Transverse colon (tissue), 4 donors: ENCODE measurements at regions not wholly inside any gene's neighbourhood (a gene's known extent, or its start where the extent isn't known, plus 50 kb on each side); places are given as distances from the start of the nearest gene placed in this dataset.

Source experiments
- DNase-seq: peaks from one replicate; pipeline ENCODE4 v3.0.0-alpha.2; 2019
- H3K27ac ChIP-seq, 4 donors: fragments of 200-600 bp; sonication (generic); 2 replicates each; pipeline ENCODE4 v1.5.1; 2016 to 2018; ENCODE audit warnings: inconsistent platforms in 4 of 4
- H3K27me3 ChIP-seq: fragments of 200-600 bp; sonication (generic); 2 replicates; pipeline ENCODE4 v1.5.1; 2017; ENCODE audit warnings: inconsistent platforms
- H3K36me3 ChIP-seq, 4 donors: fragments of 200-600 bp; sonication (generic); 2 replicates each; pipeline ENCODE4 v1.5.1; 2017 to 2019; ENCODE audit warnings: inconsistent platforms in 4 of 4
- H3K4me1 ChIP-seq, 4 donors: fragments of 200-600 bp; sonication (generic); 2 replicates each; pipeline ENCODE4 v1.5.1; 2017 to 2020; ENCODE audit warnings: inconsistent platforms in 4 of 4
- H3K4me3 ChIP-seq, 4 donors: fragments of 200-600 bp; sonication (generic); 1 replicate in 1 of 4; 2 replicates in 3 of 4; pipeline versions ENCODE4 v1.5.1 to v1.6.1; 2017 to 2019; ENCODE audit warnings: inconsistent platforms in 4 of 4
- H3K9me3 ChIP-seq, 2 donors: fragments of 200-600 bp; sonication (generic); 2 replicates each; pipeline ENCODE4 v1.5.1; 2017 to 2019; ENCODE audit warnings: inconsistent platforms in 2 of 2
- EP300 ChIP-seq: sonication (generic); formaldehyde crosslinking; IDR thresholded peaks from one replicate; pipeline ENCODE4 v1.6.1; 2017; ENCODE audit warnings: antibody characterized with exemption, low read depth
- POLR2A ChIP-seq: fragments of 450-650 bp; IDR thresholded peaks from one replicate; pipeline ENCODE4 v1.6.1; 2016; ENCODE audit warnings: antibody characterized with exemption, mild to moderate bottlenecking, moderate library complexity
- POLR2AphosphoS5 ChIP-seq, 3 donors: sonication (generic); formaldehyde crosslinking; IDR thresholded peaks; one replicate each; pipeline ENCODE4 v1.6.1; 2016; ENCODE audit warnings: antibody characterized with exemption in 3 of 3
- WGBS, 2 donors: methylation state at CpG; one replicate each; pipeline ENCODE4 v1.1.5; 2018; ENCODE audit warnings: low coverage in 1 of 2; 5-methylcytosine and 5-hydroxymethylcytosine counted together
- in situ Hi-C, 4 donors: fragments of 200-750 bp; cut with MboI; loops; one replicate each; pipeline versions ENCODE4 v1.15.0 to v1.15.1; 2017; ENCODE audit warnings: low sequenced_read_pairs in 3 of 4, low pct_ligation_motif_present in 1 of 4, low pct_unique_long_range_greater_than_20kb in 1 of 4
- intact Hi-C: fragments of 100-400 bp; cut with DNase I; formaldehyde crosslinking; loops from one replicate; pipeline ENCODE4 v1.15.1; 2023; ENCODE audit warnings: low total_unique reads
- TF ChIP-seq, protein P1 (sequence below), 5 experiments: fragments of 200-600 bp in 3 of 5; fragments of 450-650 bp in 2 of 5; sonication (generic) in 3 of 5; IDR thresholded peaks; 1 replicate in 2 of 5; 2 replicates in 3 of 5; pipeline ENCODE4 v1.5.1; 2016 to 2017; ENCODE audit warnings: antibody characterized with exemption in 5 of 5, inconsistent platforms in 3 of 5, mild to moderate bottlenecking in 2 of 5, moderate library complexity in 1 of 5

DNA sequence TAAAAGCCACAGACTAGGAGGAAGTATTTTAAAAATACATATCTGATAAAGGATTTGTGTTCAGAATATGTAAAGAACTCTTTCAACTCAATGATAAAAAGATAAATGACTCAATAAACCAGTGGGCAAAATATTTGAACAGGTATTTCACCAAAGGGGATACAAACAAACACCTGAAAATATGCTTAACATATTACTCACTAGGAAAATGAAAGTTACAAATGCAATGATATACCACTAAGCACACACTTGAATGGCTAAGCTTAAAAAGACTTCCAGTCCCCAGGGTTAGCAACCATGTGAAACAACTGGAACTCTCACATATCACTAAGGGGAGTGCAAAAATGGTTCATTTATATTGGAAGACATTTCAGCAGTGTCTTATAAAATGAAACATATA lies 131.6 kb downstream of the SLIT2 start:
- no peaks in the 10 kb centered on the region for H3K4me1 ChIP-seq
- H3K4me3 ChIP-seq, result no peak overlapping the region
- no peak for DNase-seq
- no peaks in the 10 kb centered on the region for H3K9me3 ChIP-seq
- no peaks in the 10 kb centered on the region for H3K27me3 ChIP-seq
- no peak for TF ChIP-seq POLR2A
- no peak for TF ChIP-seq EP300
- no peak for TF ChIP-seq POLR2AphosphoS5 (IDR thresholded peaks at IDR 0.05)
- in situ Hi-C loops (no loop called here), intact Hi-C loops (no loop called here)
- no peak overlapping the region for H3K27ac ChIP-seq
- no peaks in the 10 kb centered on the region for H3K36me3 ChIP-seq

DNA sequence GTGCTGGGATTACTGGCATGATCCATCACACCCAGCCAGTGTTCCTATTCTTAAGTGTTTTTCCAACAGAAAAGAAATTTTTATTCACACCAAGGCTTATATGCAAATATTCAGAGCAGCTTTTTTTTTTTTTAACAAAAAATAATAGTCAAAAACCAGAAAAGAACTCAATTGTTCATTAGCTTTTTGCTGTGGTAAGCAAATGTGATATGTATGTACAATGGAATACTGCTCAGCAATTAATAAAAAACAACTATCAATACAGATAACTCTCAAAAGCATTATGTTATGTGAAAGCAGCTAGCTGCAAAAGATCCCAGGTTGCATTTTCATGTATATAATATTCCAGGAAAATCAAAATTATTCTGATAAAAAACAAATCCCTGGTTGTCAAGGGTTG lies 132.3 kb downstream of the SLIT2 start:
- no peaks in the 10 kb centered on the region for H3K36me3 ChIP-seq
- TF ChIP-seq POLR2A, result no peak
- TF ChIP-seq POLR2AphosphoS5 (IDR thresholded peaks at IDR 0.05), result no peak
- no peak for TF ChIP-seq EP300
- TF ChIP-seq, protein P1, sequence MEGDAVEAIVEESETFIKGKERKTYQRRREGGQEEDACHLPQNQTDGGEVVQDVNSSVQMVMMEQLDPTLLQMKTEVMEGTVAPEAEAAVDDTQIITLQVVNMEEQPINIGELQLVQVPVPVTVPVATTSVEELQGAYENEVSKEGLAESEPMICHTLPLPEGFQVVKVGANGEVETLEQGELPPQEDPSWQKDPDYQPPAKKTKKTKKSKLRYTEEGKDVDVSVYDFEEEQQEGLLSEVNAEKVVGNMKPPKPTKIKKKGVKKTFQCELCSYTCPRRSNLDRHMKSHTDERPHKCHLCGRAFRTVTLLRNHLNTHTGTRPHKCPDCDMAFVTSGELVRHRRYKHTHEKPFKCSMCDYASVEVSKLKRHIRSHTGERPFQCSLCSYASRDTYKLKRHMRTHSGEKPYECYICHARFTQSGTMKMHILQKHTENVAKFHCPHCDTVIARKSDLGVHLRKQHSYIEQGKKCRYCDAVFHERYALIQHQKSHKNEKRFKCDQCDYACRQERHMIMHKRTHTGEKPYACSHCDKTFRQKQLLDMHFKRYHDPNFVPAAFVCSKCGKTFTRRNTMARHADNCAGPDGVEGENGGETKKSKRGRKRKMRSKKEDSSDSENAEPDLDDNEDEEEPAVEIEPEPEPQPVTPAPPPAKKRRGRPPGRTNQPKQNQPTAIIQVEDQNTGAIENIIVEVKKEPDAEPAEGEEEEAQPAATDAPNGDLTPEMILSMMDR (IDR thresholded peaks at IDR 0.05), result no peak
- intact Hi-C loops (no loop called here), in situ Hi-C loops (no loop called here)
- no peak for DNase-seq
- H3K27ac ChIP-seq, result no peak overlapping the region
- H3K4me3 ChIP-seq, result no peak overlapping the region
- no peaks in the 10 kb centered on the region for H3K9me3 ChIP-seq
- H3K4me1 ChIP-seq, result no peaks in the 10 kb centered on the region
- H3K27me3 ChIP-seq, result no peaks in the 10 kb centered on the region

DNA sequence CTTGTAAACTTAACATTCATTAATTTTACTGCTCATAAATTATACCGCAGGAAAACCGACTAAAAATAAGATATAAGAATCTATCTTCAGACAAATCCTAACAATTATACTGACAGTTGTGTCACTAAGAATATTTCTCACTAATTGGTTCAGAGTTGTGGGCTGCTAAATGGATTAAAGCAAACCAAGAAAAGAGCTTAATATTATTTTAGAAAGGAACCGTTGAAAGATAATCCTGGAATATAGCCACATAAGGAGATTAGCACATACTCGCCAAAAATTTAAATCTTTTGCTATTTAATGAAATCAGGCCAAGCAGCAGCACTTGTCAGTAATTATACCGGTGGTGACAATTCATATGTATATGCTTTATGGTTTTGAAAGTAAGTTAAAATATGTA lies 132.8 kb downstream of the SLIT2 start:
- 54 to 72% methylated on average over 5 of the region's 5 CpGs for WGBS, 2 donors
- H3K4me1 ChIP-seq, result no peaks in the 10 kb centered on the region
- H3K27ac ChIP-seq, result no peak overlapping the region
- in situ Hi-C loops (no loop called here), intact Hi-C loops (no loop called here)
- no peaks in the 10 kb centered on the region for H3K27me3 ChIP-seq
- no peak for DNase-seq
- H3K9me3 ChIP-seq, result no peaks in the 10 kb centered on the region
- no peak overlapping the region for H3K4me3 ChIP-seq
- H3K36me3 ChIP-seq, result no peaks in the 10 kb centered on the region
- TF ChIP-seq POLR2A, result no peak
- no peak for TF ChIP-seq POLR2AphosphoS5 (IDR thresholded peaks at IDR 0.05)
- TF ChIP-seq, protein P1 (IDR thresholded peaks at IDR 0.05), result no peak
- no peak for TF ChIP-seq EP300

DNA sequence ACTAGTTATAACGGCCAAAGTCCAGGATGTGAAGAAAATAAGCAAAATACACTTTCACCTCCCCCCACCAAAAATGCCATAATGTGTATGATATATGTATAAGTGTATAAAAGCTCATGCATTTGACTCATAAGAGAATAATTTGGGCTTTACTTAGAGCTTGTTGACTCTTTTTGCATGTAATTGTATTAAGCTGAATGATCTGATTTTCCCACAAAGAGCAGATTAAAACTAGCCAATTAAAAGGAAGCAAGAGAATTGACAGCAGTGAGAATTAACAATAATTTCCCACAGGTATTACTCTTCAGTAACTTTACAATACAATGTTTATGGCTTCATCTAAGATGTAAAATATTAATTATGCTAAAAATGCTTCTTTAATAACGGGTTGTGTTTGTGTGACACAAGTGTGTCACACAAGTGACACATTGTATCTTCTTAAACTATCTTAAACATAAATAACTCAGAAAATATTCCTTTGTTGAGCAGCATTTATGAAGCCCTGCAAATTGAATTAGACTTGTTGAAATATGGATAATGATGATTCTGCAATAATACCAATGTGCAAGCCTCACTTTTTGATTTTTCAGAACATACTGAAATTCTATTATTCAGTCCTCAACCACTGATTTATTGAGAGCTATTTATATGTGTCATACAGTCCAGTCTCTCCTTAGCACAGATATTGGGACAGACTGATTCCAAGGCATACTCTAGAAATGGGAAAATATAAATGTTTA lies 134.5 kb downstream of the SLIT2 start:
- 61 to 63% methylated on average over 2 of the region's 2 CpGs for WGBS, 2 donors
- intact Hi-C loops (no loop called here), in situ Hi-C loops (no loop called here)
- Histone ChIP-seq H3K4me1 (no peaks in the 10 kb centered on the region), H3K9me3 (no peaks in the 10 kb centered on the region), H3K4me3 (no peak overlapping the region), H3K27me3 (no peaks in the 10 kb centered on the region), H3K36me3 (no peaks in the 10 kb centered on the region), H3K27ac (no peak overlapping the region)
- TF ChIP-seq, protein P1 (IDR thresholded peaks at IDR 0.05), result no peak
- TF ChIP-seq POLR2A (no peak), EP300 (no peak)
- DNase-seq, result no peak

DNA sequence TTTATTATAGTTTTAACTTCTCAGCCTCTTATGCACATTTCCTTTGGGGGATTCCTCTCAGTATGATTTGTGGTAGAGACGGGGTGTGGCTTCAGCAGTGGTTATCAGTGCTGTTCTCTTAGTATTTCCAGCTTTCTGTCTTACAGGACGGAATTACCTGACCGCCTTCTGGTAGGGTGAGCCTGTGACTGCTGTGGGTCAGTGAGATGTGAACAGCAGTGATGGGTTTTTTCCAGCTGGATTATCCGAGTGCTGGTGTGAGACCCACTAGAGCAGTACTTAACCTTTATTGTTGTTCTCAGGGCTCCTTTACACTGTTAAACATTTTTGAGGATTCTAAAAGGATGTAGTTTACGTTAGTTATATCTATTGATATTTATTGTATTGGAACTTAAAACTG lies 135.2 kb downstream of the SLIT2 start:
- Histone ChIP-seq H3K36me3 (no peaks in the 10 kb centered on the region), H3K27me3 (no peaks in the 10 kb centered on the region), H3K27ac (no peak overlapping the region), H3K9me3 (no peaks in the 10 kb centered on the region), H3K4me1 (no peaks in the 10 kb centered on the region), H3K4me3 (no peak overlapping the region)
- TF ChIP-seq POLR2AphosphoS5 (IDR thresholded peaks at IDR 0.05), result no peak
- TF ChIP-seq, protein P1 (IDR thresholded peaks at IDR 0.05), result no peak
- no peak for TF ChIP-seq EP300
- in situ Hi-C loops, result no loop called here
- no peak for DNase-seq
- WGBS, 2 donors, result 83 to 95% methylated on average over 5 of the region's 5 CpGs
- intact Hi-C loops, result no loop called here
